ENCODE measurements at regions not wholly inside any gene's neighbourhood (a gene's known extent, or its start where the extent isn't known, plus 50 kb on each side); places are given as distances from the start of the nearest gene placed in this dataset.

- H3K27me3 Mint-ChIP-seq (ENCODE audit: insufficient read depth, low read depth, poor library complexity): no peaks in the 10 kb centered on the region
- H3K79me2 ChIP-seq (replicated peaks; ENCODE audit: insufficient read depth): no peaks in the 10 kb centered on the region
- H3K27me3 ChIP-seq (ENCODE audit: insufficient read depth): no peaks in the 10 kb centered on the region
- no peaks in the 10 kb centered on the region for H3K36me3 ChIP-seq (ENCODE audit: insufficient read depth)
- H4K20me1 ChIP-seq (replicated peaks; ENCODE audit: insufficient read depth): no peaks in the 10 kb centered on the region
- H3K9me2 ChIP-seq (ENCODE audit: insufficient read depth): peaks cover 6% of the 10 kb centered on the region; the same call in 1 of the 2 replicates
- no peak overlapping the region for H3K4me2 ChIP-seq
- H3K4me3 ChIP-seq: no peak overlapping the region
- DNase-seq (ENCODE audit: low spot score) (no peak), ATAC-seq (no peak)
- H3K27ac Mint-ChIP-seq: no peak overlapping the region
- no peaks in the 10 kb centered on the region for H3F3A ChIP-seq (replicated peaks; ENCODE audit: low read depth)
- H2AFZ ChIP-seq: no peak overlapping the region
- H3K27ac ChIP-seq (ENCODE audit: low read depth): no peak overlapping the region
- H3K36me3 Mint-ChIP-seq (ENCODE audit: low read depth): no peaks in the 10 kb centered on the region
- peaks cover 3% of the 10 kb centered on the region; the same call in 2 of the 3 replicates for H3K4me1 Mint-ChIP-seq
- H3K4me3 Mint-ChIP-seq: no peak overlapping the region
- TF ChIP-seq ETS1 (IDR thresholded peaks at IDR 0.05) (no peak), JUNB (IDR thresholded peaks at IDR 0.05; ENCODE audit: unreplicated experiment) (no peak), REST (IDR thresholded peaks at IDR 0.05; ENCODE audit: unreplicated experiment) (no peak)
- peaks cover 5% of the 10 kb centered on the region; the same call in 1 of the 2 replicates for H3K4me1 ChIP-seq (ENCODE audit: insufficient read depth)
- H3K9me3 Mint-ChIP-seq: no peaks in the 10 kb centered on the region
Measured at GRCh38 chr4:28886934-28887333, 1833.2 kb upstream of the PCDH7 start.

- H3K4me2 ChIP-seq: no peak overlapping the region
- H3K27me3 ChIP-seq (ENCODE audit: insufficient read depth): no peaks in the 10 kb centered on the region
- no peak overlapping the region for H2AFZ ChIP-seq
- H3F3A ChIP-seq (replicated peaks; ENCODE audit: low read depth): no peaks in the 10 kb centered on the region
- no peak overlapping the region for H3K4me3 ChIP-seq
- Mint-ChIP-seq H3K4me1 (no peaks in the 10 kb centered on the region), H3K36me3 (ENCODE audit: low read depth) (peaks cover 10% of the 10 kb centered on the region; the same call in 1 of the 3 replicates), H3K27ac (no peak overlapping the region), H3K27me3 (ENCODE audit: insufficient read depth, low read depth, poor library complexity) (no peaks in the 10 kb centered on the region), H3K9me3 (peaks cover 12% of the 10 kb centered on the region; the same call in 2 of the 3 replicates), H3K4me3 (no peak overlapping the region)
- no peaks in the 10 kb centered on the region for H3K36me3 ChIP-seq (ENCODE audit: insufficient read depth)
- DNase-seq (ENCODE audit: low spot score) (no peak), ATAC-seq (no peak)
- no peaks in the 10 kb centered on the region for H4K20me1 ChIP-seq (replicated peaks; ENCODE audit: insufficient read depth)
- no peaks in the 10 kb centered on the region for H3K4me1 ChIP-seq (ENCODE audit: insufficient read depth)
- no peak overlapping the region for H3K27ac ChIP-seq (ENCODE audit: low read depth)
- peaks cover 8% of the 10 kb centered on the region; the same call in 1 of the 2 replicates for H3K9me2 ChIP-seq (ENCODE audit: insufficient read depth)
- no peaks in the 10 kb centered on the region for H3K79me2 ChIP-seq (replicated peaks; ENCODE audit: insufficient read depth)
- TF ChIP-seq EZH2phosphoT487 (IDR thresholded peaks at IDR 0.05; ENCODE audit: unreplicated experiment): no peak
- no peak for TF ChIP-seq ZNF331 (CRISPR knock-in tag; IDR thresholded peaks at IDR 0.05; ENCODE audit: low read depth)
- TF ChIP-seq NANOG (IDR thresholded peaks at IDR 0.05; ENCODE audit: borderline replicate concordance): no peak
- TF ChIP-seq ZNF114 (CRISPR knock-in tag; IDR thresholded peaks at IDR 0.05): no peak
- TF ChIP-seq REST (IDR thresholded peaks at IDR 0.05; ENCODE audit: unreplicated experiment): no peak
- TF ChIP-seq, protein P1, sequence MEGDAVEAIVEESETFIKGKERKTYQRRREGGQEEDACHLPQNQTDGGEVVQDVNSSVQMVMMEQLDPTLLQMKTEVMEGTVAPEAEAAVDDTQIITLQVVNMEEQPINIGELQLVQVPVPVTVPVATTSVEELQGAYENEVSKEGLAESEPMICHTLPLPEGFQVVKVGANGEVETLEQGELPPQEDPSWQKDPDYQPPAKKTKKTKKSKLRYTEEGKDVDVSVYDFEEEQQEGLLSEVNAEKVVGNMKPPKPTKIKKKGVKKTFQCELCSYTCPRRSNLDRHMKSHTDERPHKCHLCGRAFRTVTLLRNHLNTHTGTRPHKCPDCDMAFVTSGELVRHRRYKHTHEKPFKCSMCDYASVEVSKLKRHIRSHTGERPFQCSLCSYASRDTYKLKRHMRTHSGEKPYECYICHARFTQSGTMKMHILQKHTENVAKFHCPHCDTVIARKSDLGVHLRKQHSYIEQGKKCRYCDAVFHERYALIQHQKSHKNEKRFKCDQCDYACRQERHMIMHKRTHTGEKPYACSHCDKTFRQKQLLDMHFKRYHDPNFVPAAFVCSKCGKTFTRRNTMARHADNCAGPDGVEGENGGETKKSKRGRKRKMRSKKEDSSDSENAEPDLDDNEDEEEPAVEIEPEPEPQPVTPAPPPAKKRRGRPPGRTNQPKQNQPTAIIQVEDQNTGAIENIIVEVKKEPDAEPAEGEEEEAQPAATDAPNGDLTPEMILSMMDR (conservative IDR thresholded peaks at IDR 0.05; ENCODE audit: low read depth in 2 of 2): no peak
- no peak for TF ChIP-seq EZH2 (IDR thresholded peaks at IDR 0.05; ENCODE audit: low read depth, unreplicated experiment)
- no peak for TF ChIP-seq POLR2AphosphoS5 (IDR thresholded peaks at IDR 0.05; ENCODE audit: low read depth)
- no peak for TF ChIP-seq ETS1 (IDR thresholded peaks at IDR 0.05)
Measured at GRCh38 chr4:28890949-28891775, 1829.0 kb upstream of the PCDH7 start.
